SK-N-MC (cell line): ENCODE measurements at regions not wholly inside any gene's neighbourhood (a gene's known extent, or its start where the extent isn't known, plus 50 kb on each side); places are given as distances from the start of the nearest gene placed in this dataset.
"Not testable (repeated sequence)": the region's sequence is repeated elsewhere in the genome, so short reads cannot be mapped to it uniquely, and the experiment has no call there.

ENCODE experiments used
- DNase-seq: peaks from one replicate; pipeline ENCODE4 v3.0.0-alpha.2; 2011; ENCODE audit warnings: low read depth, low spot score
- H3K27ac ChIP-seq: fragments of 200-600 bp; sonication (generic); 2 replicates; pipeline ENCODE4 v1.5.1; 2016; ENCODE audit warnings: mixed run types
- H3K36me3 ChIP-seq: fragments of 200-600 bp; sonication (generic); 2 replicates; pipeline ENCODE4 v1.6.1; 2017; ENCODE audit warnings: antibody characterized with exemption, low read length, mixed read lengths; ENCODE audit not compliant: insufficient read depth
- H3K4me3 ChIP-seq: fragments of 200-600 bp; sonication (generic); 2 replicates; pipeline ENCODE4 v1.5.1; 2016
- H3K9ac ChIP-seq: fragments of 200-600 bp; sonication (generic); 2 replicates; pipeline ENCODE4 v1.8.0; 2017; ENCODE audit warnings: mixed run types, mixed read lengths; ENCODE audit not compliant: insufficient read length
- H3K9me3 ChIP-seq: fragments of 200-600 bp; sonication (generic); 2 replicates; pipeline ENCODE4 v1.6.1; 2017; ENCODE audit warnings: low read depth, mild to moderate bottlenecking, antibody characterized with exemption, low read length, moderate library complexity, mixed read lengths
- EZH2 ChIP-seq: fragments of 200-600 bp; sonication (generic); IDR thresholded peaks from one replicate; pipeline ENCODE4 v1.6.1; 2017; ENCODE audit warnings: antibody characterized with exemption
- FOXP2 ChIP-seq: optimal IDR thresholded peaks from 2 replicates; pipeline ENCODE3; 2011; ENCODE audit warnings: mild to moderate bottlenecking, moderate library complexity; ENCODE audit not compliant: insufficient read depth; ENCODE audit errors: extremely low read length, control extremely low read depth
- POLR2AphosphoS5 ChIP-seq: IDR thresholded peaks from 2 replicates; pipeline ENCODE4 v1.6.1; 2012; ENCODE audit warnings: mild to moderate bottlenecking, low read depth, low read length, borderline replicate concordance

DNA sequence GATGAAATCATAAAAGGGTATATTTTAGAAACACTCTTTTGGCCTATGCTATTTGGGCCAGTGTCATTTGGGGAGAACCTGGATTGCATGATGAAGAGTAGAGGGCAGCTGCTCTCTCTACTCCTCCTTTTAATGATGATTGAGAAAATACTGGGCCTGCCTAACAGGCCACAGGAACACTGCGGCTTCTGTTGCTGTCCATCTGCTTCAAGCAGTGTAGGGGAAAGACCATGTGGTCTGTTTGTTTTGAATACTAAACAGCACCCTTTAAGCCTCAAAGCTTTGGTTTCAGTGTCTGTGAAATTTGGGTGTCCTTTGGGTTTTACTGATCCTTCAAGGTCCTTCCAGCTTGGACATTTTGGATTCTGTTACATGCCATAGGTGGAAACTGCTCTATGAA is 78.0 kb downstream of the TTC6 start:
- Histone ChIP-seq H3K27ac (no peak overlapping the region), H3K9me3 (no peaks in the 10 kb centered on the region), H3K9ac (no peak overlapping the region), H3K36me3 (no peaks in the 10 kb centered on the region), H3K4me3 (no peak overlapping the region)
- DNase-seq = no peak
- TF ChIP-seq EZH2 = no peak

DNA sequence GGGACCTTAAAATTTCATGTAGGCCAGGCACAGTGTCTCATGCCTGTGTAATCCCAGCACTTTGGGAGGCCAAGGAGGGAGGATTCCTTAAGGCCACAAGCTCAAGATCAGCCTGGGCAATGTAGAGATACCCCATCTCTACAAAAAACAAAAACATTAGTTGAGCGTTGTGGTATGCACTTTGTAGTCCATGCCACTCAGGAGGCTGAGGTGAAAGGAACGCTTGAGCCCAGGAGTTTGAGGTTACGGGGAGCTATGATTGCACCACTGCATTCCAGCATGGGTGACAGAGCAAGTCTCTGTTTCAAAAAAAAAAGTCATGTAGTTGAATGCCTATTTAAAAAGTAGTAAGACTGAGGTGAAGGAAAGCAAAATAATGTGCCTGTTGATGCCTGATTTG is 83.5 kb downstream of the TTC6 start:
- no peak overlapping the region for H3K27ac ChIP-seq
- no peak for TF ChIP-seq FOXP2
- no peak for TF ChIP-seq EZH2
- no peak for TF ChIP-seq POLR2AphosphoS5
- no peaks in the 10 kb centered on the region for H3K36me3 ChIP-seq
- no peak for DNase-seq
- H3K9me3 ChIP-seq = no peaks in the 10 kb centered on the region
- no peak overlapping the region for H3K9ac ChIP-seq
- H3K4me3 ChIP-seq = no peak overlapping the region

DNA sequence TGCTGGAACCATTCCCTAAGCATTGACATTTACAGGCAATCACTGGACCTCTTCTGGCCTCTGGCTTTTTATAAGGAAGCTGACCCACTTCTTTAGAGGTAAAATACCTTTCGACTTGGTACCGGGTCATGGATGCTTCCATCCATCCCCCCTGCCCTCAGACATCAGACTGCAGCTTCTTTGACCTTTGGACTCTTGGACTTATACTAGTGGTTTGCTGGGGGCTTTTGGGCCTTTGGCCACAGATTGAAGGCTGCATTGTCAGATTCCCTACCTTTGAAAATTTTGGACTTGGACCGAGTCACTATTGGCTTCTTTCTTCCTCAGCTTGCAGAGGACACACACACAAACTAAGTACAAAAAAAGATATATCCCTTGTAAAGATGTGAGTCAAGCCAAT is 86.1 kb downstream of the TTC6 start:
- Histone ChIP-seq H3K36me3 (no peaks in the 10 kb centered on the region), H3K4me3 (no peak overlapping the region), H3K9ac (no peak overlapping the region), H3K27ac (no peak overlapping the region), H3K9me3 (no peaks in the 10 kb centered on the region)
- no peak for DNase-seq
- TF ChIP-seq EZH2 (no peak), FOXP2 (no peak), POLR2AphosphoS5 (no peak)

DNA sequence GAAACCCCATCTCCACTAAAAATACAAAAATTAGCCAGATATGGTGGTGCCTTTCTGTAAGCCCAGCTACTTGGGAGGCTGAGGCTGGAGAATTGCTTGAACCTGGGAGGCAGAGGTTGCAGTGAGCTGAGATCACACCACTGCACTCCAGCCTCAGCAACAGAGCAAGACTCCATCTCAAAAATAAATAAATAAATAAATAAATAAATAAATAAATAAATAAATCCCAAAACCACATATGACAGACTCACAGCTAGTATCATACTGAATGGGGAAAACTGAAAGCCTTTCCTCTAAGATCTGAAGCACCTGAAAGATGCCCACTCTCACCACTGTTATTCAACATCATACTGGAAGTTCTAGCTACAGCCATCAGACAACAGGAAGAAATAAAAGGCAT is 97.3 kb downstream of the TTC6 start:
- not testable (repeated sequence) for H3K27ac ChIP-seq, H3K36me3 ChIP-seq, H3K9me3 ChIP-seq, H3K9ac ChIP-seq, H3K4me3 ChIP-seq, DNase-seq

DNA sequence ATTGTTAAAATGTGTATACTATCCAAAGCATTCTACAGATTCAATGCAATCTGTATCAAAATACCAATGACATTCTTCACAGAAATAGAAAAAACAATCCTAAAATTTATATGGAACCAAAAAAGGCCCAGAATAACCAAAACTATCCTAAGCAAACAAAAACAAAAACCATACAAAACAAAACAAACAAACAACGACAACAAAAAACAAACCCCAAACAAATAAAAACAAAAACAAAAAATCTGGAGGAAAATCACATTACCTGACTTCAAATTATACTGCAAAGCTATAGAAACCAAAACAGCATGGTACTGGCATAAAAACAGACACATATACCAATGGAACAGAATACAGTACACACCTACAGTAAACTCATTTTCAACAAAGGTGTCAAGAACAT is 98.0 kb downstream of the TTC6 start:
- not testable (repeated sequence) for DNase-seq, H3K9ac ChIP-seq, H3K27ac ChIP-seq, H3K4me3 ChIP-seq, H3K36me3 ChIP-seq, H3K9me3 ChIP-seq

DNA sequence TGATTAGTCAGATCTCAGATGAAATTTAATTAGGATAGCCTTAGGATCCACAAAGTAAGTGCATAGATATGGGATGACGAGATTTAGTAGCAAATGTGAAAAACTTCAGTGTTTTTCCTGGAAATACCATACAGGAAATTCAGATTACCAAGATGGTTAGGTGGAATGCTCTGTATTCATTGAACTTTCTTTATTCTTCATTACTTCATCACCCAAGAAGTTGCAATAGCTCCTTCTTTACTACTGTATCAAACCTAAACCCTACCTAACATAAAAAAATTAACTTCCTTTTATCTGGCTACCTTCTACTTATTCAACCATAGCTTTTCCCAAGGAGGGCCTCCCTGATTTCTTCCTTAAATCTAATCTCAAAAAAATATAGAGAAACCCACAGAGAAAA is 100.4 kb downstream of the TTC6 start:
- H3K9ac ChIP-seq = no peak overlapping the region
- H3K27ac ChIP-seq = no peak overlapping the region
- no peaks in the 10 kb centered on the region for H3K9me3 ChIP-seq
- DNase-seq = no peak
- no peaks in the 10 kb centered on the region for H3K36me3 ChIP-seq
- no peak overlapping the region for H3K4me3 ChIP-seq
- TF ChIP-seq FOXP2 (no peak), POLR2AphosphoS5 (no peak), EZH2 (no peak)

DNA sequence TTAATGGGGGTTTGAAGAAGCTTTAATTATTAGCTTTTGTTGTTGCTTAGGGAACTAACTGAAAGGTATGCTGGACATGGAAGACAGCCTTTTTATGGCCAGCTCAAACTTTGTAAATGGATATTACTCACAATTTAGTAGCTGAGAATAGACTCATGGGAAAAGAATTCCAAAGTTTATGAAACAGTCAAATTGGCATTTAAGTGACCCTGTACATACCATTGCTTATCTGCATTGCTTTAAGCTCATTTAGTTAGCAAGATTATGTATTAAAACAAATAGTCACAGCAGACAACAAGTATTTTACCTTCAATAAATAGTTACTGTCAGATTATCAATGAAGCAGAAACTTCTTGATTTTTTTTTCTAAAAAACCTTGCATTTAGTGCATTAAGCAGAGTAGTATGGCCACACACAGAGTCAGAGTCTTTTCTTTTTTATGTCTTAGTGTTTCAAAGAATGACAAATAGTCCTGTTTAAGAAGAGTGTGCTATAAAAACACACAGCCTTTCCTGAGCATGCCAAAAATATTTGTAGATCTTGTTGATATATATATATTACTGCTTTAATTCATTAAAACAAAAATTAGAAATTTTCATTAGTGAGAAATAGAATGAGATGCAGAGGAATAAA is 102.2 kb downstream of the TTC6 start:
- Histone ChIP-seq H3K27ac (no peak overlapping the region), H3K4me3 (no peak overlapping the region), H3K36me3 (no peaks in the 10 kb centered on the region), H3K9me3 (no peaks in the 10 kb centered on the region), H3K9ac (no peak overlapping the region)
- TF ChIP-seq FOXP2 (no peak), POLR2AphosphoS5 (no peak), EZH2 (no peak)
- DNase-seq = no peak

DNA sequence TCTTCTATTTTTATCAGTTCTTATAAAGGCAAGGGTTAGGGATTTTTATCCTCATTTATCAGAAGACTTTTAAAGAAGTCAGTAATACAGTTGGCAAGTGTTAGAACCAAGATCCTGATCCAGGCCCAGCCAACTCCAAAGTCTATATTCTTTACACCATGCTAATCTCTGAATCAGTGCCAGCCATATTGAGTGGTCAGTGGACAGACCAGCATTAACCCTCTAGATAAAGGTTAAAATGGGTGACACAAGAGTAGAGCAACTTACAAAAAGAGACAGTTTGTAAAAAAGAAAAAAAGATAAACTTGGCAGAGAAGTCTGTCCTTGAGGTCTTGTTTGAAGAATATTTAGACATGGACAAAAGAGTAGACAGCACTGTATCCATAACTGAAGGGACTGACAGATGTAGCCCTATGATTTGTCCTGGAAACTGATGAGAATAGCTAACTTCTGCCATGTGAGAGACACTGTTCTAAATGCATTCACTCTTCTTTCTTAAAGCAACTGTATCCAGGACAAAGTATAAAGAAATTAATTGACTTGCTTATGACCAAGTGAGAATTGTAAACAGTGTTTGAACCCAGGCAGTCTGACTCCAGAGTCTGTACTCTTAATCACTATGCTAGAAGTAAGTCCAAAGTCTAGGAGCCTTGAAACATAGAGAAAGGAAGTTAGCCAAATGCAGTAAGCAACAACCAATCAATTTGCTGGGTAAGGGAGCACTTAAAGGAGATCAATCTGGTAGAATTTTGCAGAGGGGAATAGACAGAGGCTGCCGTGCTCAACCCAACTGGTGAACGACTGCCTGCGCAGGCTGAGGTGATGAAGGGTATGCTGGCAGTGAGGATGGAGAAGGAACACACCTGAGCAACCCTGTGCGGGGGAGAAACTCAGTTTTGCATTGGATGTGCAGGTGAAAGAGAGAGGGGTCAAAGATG is 103.7 kb downstream of the TTC6 start:
- TF ChIP-seq FOXP2 = no peak
- TF ChIP-seq EZH2 = no peak
- TF ChIP-seq POLR2AphosphoS5 = no peak
- H3K36me3 ChIP-seq = no peaks in the 10 kb centered on the region
- H3K27ac ChIP-seq = no peak overlapping the region
- no peak overlapping the region for H3K9ac ChIP-seq
- H3K4me3 ChIP-seq = no peak overlapping the region
- no peak for DNase-seq
- H3K9me3 ChIP-seq = no peaks in the 10 kb centered on the region

DNA sequence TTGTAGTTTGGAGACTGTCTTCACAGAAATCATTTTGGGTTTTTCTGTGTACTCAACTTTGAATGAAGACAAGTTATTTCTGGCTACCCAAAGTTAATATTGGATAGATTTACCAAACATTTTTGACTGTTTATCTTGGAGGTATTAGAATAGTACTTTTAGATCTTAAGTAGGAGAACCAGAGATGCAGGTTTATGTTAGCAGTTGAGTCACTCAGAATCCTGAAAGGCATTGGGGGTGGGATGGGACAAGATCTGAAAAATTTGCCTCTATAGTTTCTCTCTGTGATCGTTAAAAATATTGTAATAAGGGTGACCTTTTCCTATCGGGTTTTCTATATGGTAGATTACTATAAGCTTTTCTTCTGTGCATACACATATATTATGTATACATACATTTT is 112.3 kb downstream of the TTC6 start:
- H3K9ac ChIP-seq = no peak overlapping the region
- H3K4me3 ChIP-seq = no peak overlapping the region
- TF ChIP-seq FOXP2 = no peak
- TF ChIP-seq EZH2 = no peak
- no peak for TF ChIP-seq POLR2AphosphoS5
- H3K36me3 ChIP-seq = no peaks in the 10 kb centered on the region
- H3K9me3 ChIP-seq = no peaks in the 10 kb centered on the region
- DNase-seq = no peak
- no peak overlapping the region for H3K27ac ChIP-seq
